ENCODE measurements at regions not wholly inside any gene's neighbourhood (a gene's known extent, or its start where the extent isn't known, plus 50 kb on each side); places are given as distances from the start of the nearest gene placed in this dataset.

DNA sequence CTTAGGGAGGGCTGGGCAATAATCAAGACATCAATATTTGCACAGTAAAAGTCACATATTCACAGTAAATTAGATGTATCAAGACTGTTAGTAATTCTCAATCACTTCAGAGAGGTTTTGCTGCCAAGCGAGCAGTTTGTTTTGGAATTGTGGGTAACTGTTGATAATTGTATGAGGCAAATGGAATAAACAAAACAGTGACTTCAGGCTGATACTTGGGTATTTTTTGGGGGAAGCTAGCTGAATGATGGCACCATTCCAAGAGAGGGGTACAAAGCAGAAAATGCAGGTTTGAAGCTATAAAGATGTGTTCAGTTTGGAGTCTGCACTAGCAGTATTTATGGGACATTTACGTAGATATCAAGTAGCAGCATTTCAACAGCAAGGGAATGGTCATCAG lies 232.8 kb upstream of the ATP2B1 start:
- TF ChIP-seq CTCF (IDR thresholded peaks at IDR 0.05) (no peak), POLR2A (IDR thresholded peaks at IDR 0.05) (no peak)

Measured in thyroid gland (tissue), 4 donors.